ENCODE measurements at regions not wholly inside any gene's neighbourhood (a gene's known extent, or its start where the extent isn't known, plus 50 kb on each side); places are given as distances from the start of the nearest gene placed in this dataset.

GRCh38 chr18:39713961-39714360 is 2148.4 kb upstream of the CELF4 start:
- intact Hi-C loops (cut with DNase I) = no loop called here
- H3K36me3 ChIP-seq = no peaks in the 10 kb centered on the region
- H3K4me1 ChIP-seq = no peaks in the 10 kb centered on the region
- no peak for ATAC-seq
- H3K27ac ChIP-seq = no peak overlapping the region
- no peaks in the 10 kb centered on the region for H3K27me3 ChIP-seq
- no peak for DNase-seq
- H3K9me3 ChIP-seq = no peaks in the 10 kb centered on the region
- no peak overlapping the region for H3K4me3 ChIP-seq
- TF ChIP-seq, protein P1, sequence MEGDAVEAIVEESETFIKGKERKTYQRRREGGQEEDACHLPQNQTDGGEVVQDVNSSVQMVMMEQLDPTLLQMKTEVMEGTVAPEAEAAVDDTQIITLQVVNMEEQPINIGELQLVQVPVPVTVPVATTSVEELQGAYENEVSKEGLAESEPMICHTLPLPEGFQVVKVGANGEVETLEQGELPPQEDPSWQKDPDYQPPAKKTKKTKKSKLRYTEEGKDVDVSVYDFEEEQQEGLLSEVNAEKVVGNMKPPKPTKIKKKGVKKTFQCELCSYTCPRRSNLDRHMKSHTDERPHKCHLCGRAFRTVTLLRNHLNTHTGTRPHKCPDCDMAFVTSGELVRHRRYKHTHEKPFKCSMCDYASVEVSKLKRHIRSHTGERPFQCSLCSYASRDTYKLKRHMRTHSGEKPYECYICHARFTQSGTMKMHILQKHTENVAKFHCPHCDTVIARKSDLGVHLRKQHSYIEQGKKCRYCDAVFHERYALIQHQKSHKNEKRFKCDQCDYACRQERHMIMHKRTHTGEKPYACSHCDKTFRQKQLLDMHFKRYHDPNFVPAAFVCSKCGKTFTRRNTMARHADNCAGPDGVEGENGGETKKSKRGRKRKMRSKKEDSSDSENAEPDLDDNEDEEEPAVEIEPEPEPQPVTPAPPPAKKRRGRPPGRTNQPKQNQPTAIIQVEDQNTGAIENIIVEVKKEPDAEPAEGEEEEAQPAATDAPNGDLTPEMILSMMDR (IDR thresholded peaks at IDR 0.05) = no peak
- no peak for TF ChIP-seq POLR2A (IDR thresholded peaks at IDR 0.05)
- 91 to 100% (median 94%) methylated on average over 3 of the region's 3 CpGs for WGBS, 4 donors

GRCh38 chr18:39711701-39712100 is 2146.1 kb upstream of the CELF4 start:
- H3K27me3 ChIP-seq = no peaks in the 10 kb centered on the region
- H3K9me3 ChIP-seq = no peaks in the 10 kb centered on the region
- no peaks in the 10 kb centered on the region for H3K36me3 ChIP-seq
- H3K4me1 ChIP-seq = no peaks in the 10 kb centered on the region
- ATAC-seq = no peak
- H3K27ac ChIP-seq = no peak overlapping the region
- TF ChIP-seq, protein P1 (IDR thresholded peaks at IDR 0.05) = no peak
- TF ChIP-seq POLR2A (IDR thresholded peaks at IDR 0.05) = no peak
- intact Hi-C loops (cut with DNase I) = no loop called here
- H3K4me3 ChIP-seq = no peak overlapping the region
- no peak for DNase-seq

DNA sequence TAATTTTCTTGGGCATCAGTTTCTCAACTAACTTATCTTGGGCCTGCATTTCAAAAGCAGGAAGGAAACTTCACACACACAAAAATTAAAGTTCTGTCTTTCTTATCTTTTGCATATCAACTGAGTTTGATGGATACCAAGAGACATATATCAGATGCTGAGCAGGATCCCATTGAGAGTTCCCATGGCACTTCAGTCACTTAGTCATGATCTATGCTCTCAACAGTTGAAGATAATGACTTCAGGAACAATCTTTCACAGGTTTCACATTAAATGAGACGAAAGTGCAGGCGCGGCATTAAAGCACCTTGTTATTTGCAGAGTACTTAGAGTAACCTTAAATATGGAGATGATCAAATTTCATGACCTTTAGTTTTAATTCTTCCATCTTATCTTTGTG is 2139.8 kb upstream of the CELF4 start:
- DNase-seq (no peak), ATAC-seq (no peak)
- H3K4me1 ChIP-seq = no peaks in the 10 kb centered on the region
- H3K4me3 ChIP-seq = no peak overlapping the region
- H3K36me3 ChIP-seq = no peaks in the 10 kb centered on the region
- intact Hi-C loops (cut with DNase I) = no loop called here
- H3K27ac ChIP-seq = no peak overlapping the region
- no peaks in the 10 kb centered on the region for H3K27me3 ChIP-seq
- no peaks in the 10 kb centered on the region for H3K9me3 ChIP-seq
- WGBS, 4 donors = 83 to 88% (median 87%) methylated on average over 3 of the region's 3 CpGs
- TF ChIP-seq, protein P1 (IDR thresholded peaks at IDR 0.05) = no peak
- no peak for TF ChIP-seq POLR2A (IDR thresholded peaks at IDR 0.05)

- intact Hi-C loops (cut with DNase I) = no loop called here
- no peaks in the 10 kb centered on the region for H3K4me1 ChIP-seq
- no peak overlapping the region for H3K4me3 ChIP-seq
- H3K27me3 ChIP-seq = no peaks in the 10 kb centered on the region
- TF ChIP-seq POLR2A (IDR thresholded peaks at IDR 0.05) = no peak
- TF ChIP-seq, protein P1 (IDR thresholded peaks at IDR 0.05) = no peak
- no peaks in the 10 kb centered on the region for H3K36me3 ChIP-seq
- ATAC-seq = no peak
- WGBS, 4 donors = 77 to 84% (median 81%) methylated on average over 3 of the region's 3 CpGs
- H3K9me3 ChIP-seq = no peaks in the 10 kb centered on the region
- no peak overlapping the region for H3K27ac ChIP-seq
- DNase-seq = no peak
These were observed 2137.3 kb upstream of the CELF4 start for GRCh38 chr18:39702888-39703287.
